NCI-H526 treated with DMSO at 0.1 percent for 48 hours (cell line): ENCODE measurements at regions not wholly inside any gene's neighbourhood (a gene's known extent, or its start where the extent isn't known, plus 50 kb on each side); places are given as distances from the start of the nearest gene placed in this dataset.

ENCODE experiments used
- DNase-seq: peaks from one replicate; lab custom pipeline; 2025; lab: John Stamatoyannopoulos, UW

GRCh38 chr17:54836723-54837462, 63.8 kb upstream of the TOM1L1 start:
- no peak for DNase-seq

DNA sequence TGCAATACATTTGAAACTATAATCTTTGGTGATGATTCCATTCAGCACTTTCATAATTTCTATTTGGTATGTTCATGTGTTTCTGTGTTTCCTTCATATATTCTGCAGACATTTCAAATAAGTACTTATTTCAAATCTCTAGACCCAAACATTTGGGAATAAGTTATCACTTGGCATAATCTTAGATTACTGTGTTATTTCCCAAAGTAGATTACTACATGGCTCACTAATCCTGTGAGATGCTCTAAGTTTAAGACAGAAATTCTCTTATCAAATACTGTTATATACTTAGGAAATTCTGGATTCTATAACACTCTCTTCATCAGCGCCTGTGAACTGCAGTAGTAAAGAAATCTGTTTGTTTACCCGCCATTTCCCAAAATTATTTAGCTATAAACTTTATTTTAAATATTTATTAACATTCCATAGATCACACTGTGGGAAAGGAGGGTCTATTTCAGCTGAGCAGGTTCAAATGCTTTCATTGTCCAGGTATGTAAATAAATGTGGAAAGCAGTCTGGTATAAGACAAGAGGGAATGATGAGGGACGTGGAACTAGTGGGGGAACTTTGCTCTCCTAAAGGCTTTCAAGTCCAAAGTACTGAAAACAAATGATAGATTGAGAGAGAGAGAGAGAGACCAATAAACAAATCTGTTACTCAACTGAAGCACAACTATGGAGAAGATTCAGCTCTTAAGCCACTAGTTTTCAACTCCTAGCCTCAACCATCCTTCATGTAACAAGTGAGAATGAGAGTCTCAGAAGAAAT, 61.8 kb upstream of the TOM1L1 start:
- no peak for DNase-seq

GRCh38 chr17:54839447-54839846, 61.2 kb upstream of the TOM1L1 start:
- no peak for DNase-seq

DNA sequence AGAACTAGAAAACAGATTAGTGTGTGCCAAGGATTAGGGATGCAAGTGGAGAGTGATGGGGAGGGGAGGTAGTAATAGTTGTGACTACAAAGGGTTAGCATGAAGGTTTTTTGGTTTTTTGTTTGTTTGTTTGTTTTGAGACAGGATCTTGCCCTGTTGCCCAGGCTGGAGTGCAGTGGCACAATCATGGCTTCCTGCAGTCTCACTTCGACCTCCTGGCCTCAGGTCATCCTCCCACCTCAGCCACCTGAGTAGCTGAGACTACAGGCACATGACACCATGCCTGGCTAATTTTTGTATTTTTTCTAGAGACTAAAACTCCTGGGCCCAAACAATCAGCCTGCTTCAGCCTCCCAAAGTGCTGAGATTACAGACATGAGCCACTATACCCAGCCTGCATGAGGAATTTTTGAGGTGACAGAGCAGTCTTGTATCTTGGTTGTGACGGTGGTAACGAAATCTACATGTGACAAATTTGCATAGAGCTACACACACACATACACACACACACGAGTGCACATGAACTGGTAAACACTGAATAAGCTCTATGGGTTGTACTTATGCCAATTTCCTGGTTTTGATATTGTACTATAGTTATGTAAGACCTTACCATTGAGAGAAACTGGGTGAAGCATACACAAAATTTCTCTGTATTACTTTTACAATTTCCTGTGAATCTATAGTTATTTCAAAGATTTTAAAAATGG, 59.6 kb upstream of the TOM1L1 start:
- DNase-seq: no peak

GRCh38 chr17:54841656-54842055, 59.0 kb upstream of the TOM1L1 start:
- DNase-seq: no peak

DNA sequence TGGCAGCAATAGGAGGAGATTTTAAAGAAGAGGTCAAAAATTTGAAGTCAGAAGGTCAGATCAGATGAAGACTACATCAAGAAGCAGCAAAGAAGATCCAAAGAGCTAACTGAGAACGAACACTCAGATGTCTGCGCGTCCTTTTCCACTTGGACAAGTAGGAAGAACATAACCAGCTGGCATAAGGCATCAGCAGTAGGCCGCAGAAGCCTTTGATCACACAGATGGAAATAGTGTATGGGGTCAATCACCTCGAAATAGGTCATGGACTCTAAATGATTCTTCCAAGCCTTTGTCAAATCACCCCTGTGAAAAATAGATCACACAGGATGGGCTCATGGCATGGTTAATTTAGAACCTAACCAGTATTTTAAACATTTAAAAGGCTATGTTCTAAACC, 56.4 kb upstream of the TOM1L1 start:
- no peak for DNase-seq

DNA sequence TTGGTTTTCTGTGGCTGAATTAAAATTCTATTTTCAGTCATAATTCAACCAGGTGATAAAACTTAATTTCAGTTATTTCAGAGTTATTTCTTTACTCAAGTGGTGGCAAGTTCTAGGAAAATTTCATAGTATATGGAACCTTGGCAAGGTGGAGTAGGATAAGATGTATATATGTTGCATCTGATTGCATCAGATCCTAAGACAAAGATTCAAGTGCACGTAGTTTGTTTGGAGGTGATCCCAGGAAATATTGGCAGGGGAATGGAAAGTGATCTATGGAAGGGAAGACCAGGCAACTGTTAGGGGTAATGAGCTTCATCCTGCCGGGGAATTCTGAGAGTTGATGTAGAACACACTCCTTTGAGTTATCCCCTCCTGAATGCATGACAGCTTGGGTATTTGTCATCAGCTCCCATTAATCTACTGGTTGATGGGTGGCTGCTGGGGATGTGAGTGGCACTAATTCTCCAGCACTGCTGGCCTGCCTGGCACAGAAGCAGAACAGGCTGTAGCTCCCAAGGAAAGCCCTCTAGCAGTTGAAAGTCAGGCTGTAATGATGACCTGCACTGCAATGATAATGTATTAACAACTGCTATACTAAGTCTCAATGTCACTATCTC, 52.2 kb upstream of the TOM1L1 start:
- no peak for DNase-seq

GRCh38 chr17:54849660-54850059, 51.0 kb upstream of the TOM1L1 start:
- no peak for DNase-seq
